CD4-positive, alpha-beta T cell (primary cell): ENCODE measurements at regions not wholly inside any gene's neighbourhood (a gene's known extent, or its start where the extent isn't known, plus 50 kb on each side); places are given as distances from the start of the nearest gene placed in this dataset.

ENCODE experiments used
- ATAC-seq: fragments of 200-7000 bp; cut with Tn5 transposase; one replicate; pipeline ENCODE4 v1.10.0; 2022; ENCODE audit warnings: mild to moderate bottlenecking; ENCODE audit not compliant: poor library complexity
- CTCF ChIA-PET: fragments of 350-600 bp; sonication (Branson Sonifier 250); formaldehyde crosslinking; loops from one replicate; lab custom pipeline; 2021; ENCODE audit warnings: antibody characterized with exemption, inconsistent platforms; lab: Charles Lee
- POLR2A ChIA-PET: fragments of 350-600 bp; sonication (Branson Sonifier 250); formaldehyde crosslinking; loops from one replicate; lab custom pipeline; 2021; ENCODE audit warnings: antibody characterized with exemption, inconsistent platforms; lab: Charles Lee
- DNase-seq, 14 experiments: peaks; one replicate each; pipeline ENCODE4 v3.0.0-alpha.2; 2013 to 2020; ENCODE audit warnings: mixed read lengths in 2 of 14
- H3K27ac ChIP-seq, 2 donors: one replicate each; pipeline versions ENCODE4 v1.5.1 to v1.7.0; 2013; ENCODE audit warnings: low read length in 2 of 2, low read depth in 1 of 2, mild to moderate bottlenecking in 1 of 2
- H3K27me3 ChIP-seq, 2 experiments: 1 replicate in 1 of 2; 2 replicates in 1 of 2; pipeline versions ENCODE4 v1.6.1 to v1.7.0; 2013; ENCODE audit warnings: low read length in 2 of 2, control low read depth in 1 of 2, mild to moderate bottlenecking in 1 of 2, moderate library complexity in 1 of 2; ENCODE audit not compliant: insufficient read depth in 2 of 2, control insufficient read depth in 1 of 2
- H3K36me3 ChIP-seq: one replicate; pipeline ENCODE4 v1.6.1; 2013; ENCODE audit warnings: low read length, control low read depth; ENCODE audit not compliant: insufficient read depth
- H3K4me1 ChIP-seq: one replicate; pipeline ENCODE4 v1.6.1; 2013; ENCODE audit warnings: low read length, control low read depth; ENCODE audit not compliant: insufficient read depth
- H3K4me3 ChIP-seq: one replicate; pipeline ENCODE4 v1.5.1; 2013; ENCODE audit warnings: mild to moderate bottlenecking, low read length, moderate library complexity
- H3K9me3 ChIP-seq, 2 experiments: 1 replicate in 1 of 2; 2 replicates in 1 of 2; pipeline versions ENCODE4 v1.6.1 to v1.7.0; 2013; ENCODE audit warnings: low read length in 2 of 2, mild to moderate bottlenecking in 2 of 2, control low read depth in 1 of 2, moderate library complexity in 1 of 2; ENCODE audit not compliant: control insufficient read depth in 1 of 2, insufficient read depth in 1 of 2
- H3K27ac Mint-ChIP-seq: one replicate; pipeline ENCODE4 v1.8.0; 2020; ENCODE audit warnings: mixed read lengths
- H3K27me3 Mint-ChIP-seq: one replicate; pipeline ENCODE4 v1.8.0; 2021; ENCODE audit warnings: mixed read lengths
- H3K36me3 Mint-ChIP-seq: one replicate; pipeline ENCODE4 v1.8.0; 2021; ENCODE audit warnings: low read depth, mixed read lengths
- H3K4me1 Mint-ChIP-seq: one replicate; pipeline ENCODE4 v1.8.0; 2021; ENCODE audit warnings: low read depth, mixed read lengths
- H3K4me3 Mint-ChIP-seq: one replicate; pipeline ENCODE4 v1.8.0; 2020; ENCODE audit warnings: mild to moderate bottlenecking, mixed read lengths
- H3K9me3 Mint-ChIP-seq: one replicate; pipeline ENCODE4 v1.8.0; 2020; ENCODE audit warnings: mixed read lengths
- CTCF ChIP-seq: fragments of 200-600 bp; IDR thresholded peaks from one replicate; pipeline ENCODE4 v1.8.0; 2022; ENCODE audit warnings: antibody characterized with exemption, mild to moderate bottlenecking
- intact Hi-C, 2 experiments: fragments of 100-400 bp; cut with DNase I in 1 of 2; cut with micrococcal nuclease in 1 of 2; formaldehyde crosslinking; loops; one replicate each; pipeline versions ENCODE4 v1.15.1 to v1.9.0; 2023 to 2025; cut with DNase I, micrococcal nuclease

- Mint-ChIP-seq H3K4me1 (no peaks in the 10 kb centered on the region), H3K4me3 (no peak overlapping the region), H3K27ac (no peak overlapping the region), H3K9me3 (peaks cover 6% of the 10 kb centered on the region), H3K27me3 (no peaks in the 10 kb centered on the region), H3K36me3 (no peaks in the 10 kb centered on the region)
- no peak for TF ChIP-seq CTCF
- ChIA-PET POLR2A (no interaction called here), CTCF (no interaction called here)
- H3K36me3 ChIP-seq = no peaks in the 10 kb centered on the region
- ATAC-seq (no peak), DNase-seq (no peak)
- H3K27ac ChIP-seq = no peak overlapping the region
- no peak overlapping the region for H3K4me3 ChIP-seq
- no peaks in the 10 kb centered on the region for H3K4me1 ChIP-seq
- H3K27me3 ChIP-seq = no peaks in the 10 kb centered on the region
- intact Hi-C loops = no loop called here
- H3K9me3 ChIP-seq = peaks cover 0 to 6% of the 10 kb centered on the region in 2 experiments
These were observed 119.1 kb upstream of the LRRC4C start for GRCh38 chr11:41578421-41579051.

DNA sequence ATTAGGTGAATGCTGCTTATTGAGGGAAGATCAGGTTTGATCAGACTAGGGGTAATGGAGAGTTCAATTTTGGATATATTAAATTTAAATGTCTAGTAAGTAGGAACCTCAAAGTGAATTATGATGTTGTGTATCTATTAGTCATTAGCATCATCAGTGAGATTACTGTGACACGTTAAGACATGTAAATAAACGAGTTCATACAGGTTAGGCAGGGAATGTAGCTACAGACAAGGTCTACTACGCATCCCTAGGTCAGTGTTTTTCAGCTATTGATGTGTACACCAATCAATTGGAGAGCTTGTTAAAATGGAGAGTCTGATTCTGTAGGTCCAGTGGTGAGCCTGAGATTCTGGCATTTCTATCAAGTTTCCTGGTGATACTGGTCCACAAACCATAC is 120.1 kb upstream of the LRRC4C start:
- peaks cover 9% of the 10 kb centered on the region for H3K9me3 Mint-ChIP-seq
- DNase-seq = no peak
- intact Hi-C loops = no loop called here
- H3K27ac Mint-ChIP-seq = no peak overlapping the region
- Histone ChIP-seq H3K27ac (no peak overlapping the region), H3K4me3 (no peak overlapping the region), H3K36me3 (no peaks in the 10 kb centered on the region), H3K27me3 (no peaks in the 10 kb centered on the region), H3K4me1 (no peaks in the 10 kb centered on the region), H3K9me3 (peaks cover 0 to 8% of the 10 kb centered on the region in 2 experiments)
- ATAC-seq = no peak
- CTCF ChIA-PET = no interaction called here
- no peaks in the 10 kb centered on the region for H3K36me3 Mint-ChIP-seq
- no peaks in the 10 kb centered on the region for H3K27me3 Mint-ChIP-seq
- no peaks in the 10 kb centered on the region for H3K4me1 Mint-ChIP-seq
- no peak for TF ChIP-seq CTCF
- POLR2A ChIA-PET = no interaction called here
- no peak overlapping the region for H3K4me3 Mint-ChIP-seq

DNA sequence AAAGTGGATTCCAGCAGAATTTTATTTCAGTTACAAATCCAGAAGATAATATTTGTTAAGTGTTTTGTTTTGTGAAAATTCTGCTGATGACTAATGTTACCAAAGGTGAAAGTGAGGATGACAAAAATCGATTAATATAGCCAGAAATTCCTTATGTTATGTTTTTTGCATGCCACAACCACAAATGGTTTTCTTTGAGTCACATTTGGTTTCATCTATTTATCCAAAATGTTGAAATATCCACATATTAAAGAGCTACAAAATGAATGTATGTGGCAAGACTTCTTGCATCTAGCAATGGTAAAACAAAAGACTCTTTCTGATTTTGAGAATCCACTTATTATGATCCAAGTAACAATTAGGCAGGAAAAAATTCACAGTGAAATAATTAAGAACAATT is 150.1 kb upstream of the LRRC4C start:
- Mint-ChIP-seq H3K36me3 (no peaks in the 10 kb centered on the region), H3K9me3 (peaks cover 19% of the 10 kb centered on the region), H3K4me3 (no peak overlapping the region), H3K27me3 (no peaks in the 10 kb centered on the region), H3K27ac (no peak overlapping the region), H3K4me1 (no peaks in the 10 kb centered on the region)
- Histone ChIP-seq H3K4me3 (no peak overlapping the region), H3K27me3 (no peaks in the 10 kb centered on the region), H3K27ac (no peak overlapping the region), H3K36me3 (no peaks in the 10 kb centered on the region), H3K4me1 (no peaks in the 10 kb centered on the region), H3K9me3 (no peaks in the 10 kb centered on the region)
- DNase-seq (no peak), ATAC-seq (no peak)
- intact Hi-C loops = no loop called here
- TF ChIP-seq CTCF = no peak
- POLR2A ChIA-PET = no interaction called here
- CTCF ChIA-PET = no interaction called here
